Endothelial cell of umbilical vein (primary cell): ENCODE measurements at regions not wholly inside any gene's neighbourhood (a gene's known extent, or its start where the extent isn't known, plus 50 kb on each side); places are given as distances from the start of the nearest gene placed in this dataset.

Source experiments
- BruUV-seq: library from RNA; stranded (reverse); fragments of 400-500 nt; replicated peaks from 2 replicates; lab custom pipeline; 2021; lab: Mats Ljungman, UMichigan
- CTCF ChIA-PET: fragments of 300-600, 350-600 bp; sonication (Branson Sonifier 250); formaldehyde crosslinking; loops from one replicate; lab custom pipeline; 2021; ENCODE audit warnings: antibody characterized with exemption, inconsistent platforms; lab: Charles Lee
- POLR2A ChIA-PET: fragments of 300-600, 350-600 bp; sonication (Branson Sonifier 250); formaldehyde crosslinking; loops from one replicate; lab custom pipeline; 2021; ENCODE audit warnings: antibody characterized with exemption, inconsistent platforms; lab: Charles Lee
- DNase-seq: peaks from one replicate; pipeline ENCODE4 v3.0.0-alpha.2; 2011; ENCODE audit warnings: low read depth, low spot score
- FAIRE-seq: peaks from 2 replicates; lab custom pipeline; 2011; peaks lifted over from hg19 to GRCh38; lab: Jason Lieb, UNC
- H2AFZ ChIP-seq: 2 replicates; pipeline ENCODE4 v1.6.0; 2012; ENCODE audit warnings: low read depth, low read length, control low read depth, inconsistent platforms
- H3K27ac ChIP-seq: 2 replicates; pipeline ENCODE4 v1.5.1; 2011; ENCODE audit warnings: low read depth, mild to moderate bottlenecking, control low read depth, low read length, moderate library complexity; ENCODE audit not compliant: insufficient read depth
- H3K27me3 ChIP-seq, 2 experiments: 2 replicates each; pipeline versions ENCODE4 v1.6.0 to v1.6.1; 2011; ENCODE audit warnings: low read length in 2 of 2, mixed read lengths in 1 of 2; ENCODE audit not compliant: control insufficient read depth in 2 of 2, insufficient read depth in 2 of 2
- H3K36me3 ChIP-seq, 2 experiments: 2 replicates in 1 of 2; 3 replicates in 1 of 2; pipeline ENCODE4 v1.5.1; 2011; ENCODE audit warnings: low read length in 2 of 2, mild to moderate bottlenecking in 1 of 2, moderate library complexity in 1 of 2; ENCODE audit not compliant: control insufficient read depth in 2 of 2, insufficient read depth in 2 of 2; ENCODE audit errors: extremely low read depth in 1 of 2
- H3K4me1 ChIP-seq: 3 replicates; pipeline ENCODE4 v1.5.1; 2011; ENCODE audit warnings: mild to moderate bottlenecking, low read length; ENCODE audit not compliant: control insufficient read depth, insufficient read depth; ENCODE audit errors: extremely low read depth
- H3K4me2 ChIP-seq: 2 replicates; pipeline ENCODE4 v1.6.1; 2011; ENCODE audit warnings: low read length, control low read depth, mixed read lengths; ENCODE audit not compliant: insufficient read depth
- H3K4me3 ChIP-seq, 3 experiments: fragments of 200-600 bp in 1 of 3; sonication (generic), shearing (Covaris generic) in 1 of 3; replicated peaks in 1 of 3; 2 replicates each; pipeline ENCODE4 v1.5.1; 2011 to 2016; ENCODE audit warnings: control low read depth in 3 of 3, low read length in 3 of 3, mild to moderate bottlenecking in 2 of 3, inconsistent platforms in 1 of 3, low read depth in 1 of 3, moderate library complexity in 1 of 3; ENCODE audit not compliant: insufficient read depth in 1 of 3
- H3K79me2 ChIP-seq: 2 replicates; pipeline ENCODE4 v1.6.0; 2012; ENCODE audit warnings: low read length, inconsistent platforms; ENCODE audit not compliant: control insufficient read depth, insufficient read depth
- H3K9ac ChIP-seq: replicated peaks from 2 replicates; pipeline ENCODE3; 2011; ENCODE audit warnings: low read length, control low read depth; ENCODE audit not compliant: insufficient read depth; ENCODE audit errors: extremely low read depth
- H3K9me1 ChIP-seq: replicated peaks from 3 replicates; pipeline ENCODE4 v1.6.0; 2011; ENCODE audit warnings: mild to moderate bottlenecking, low read length; ENCODE audit not compliant: control insufficient read depth, insufficient read depth; ENCODE audit errors: extremely low read depth
- H3K9me3 ChIP-seq: replicated peaks from 2 replicates; pipeline ENCODE4 v1.5.1; 2012; ENCODE audit warnings: low read length, inconsistent platforms; ENCODE audit not compliant: control insufficient read depth, insufficient read depth
- H4K20me1 ChIP-seq: replicated peaks from 2 replicates; pipeline ENCODE3; 2011; ENCODE audit warnings: mild to moderate bottlenecking, low read length; ENCODE audit not compliant: control insufficient read depth, insufficient read depth; ENCODE audit errors: extremely low read depth
- EZH2 ChIP-seq: IDR thresholded peaks from 2 replicates; pipeline ENCODE4 v1.6.1; 2012; ENCODE audit warnings: borderline replicate concordance, low read depth, mild to moderate bottlenecking, moderate library complexity, low read length, inconsistent platforms; ENCODE audit not compliant: severe bottlenecking
- FOS ChIP-seq: IDR thresholded peaks from 2 replicates; pipeline ENCODE4 v1.6.1; 2011; ENCODE audit warnings: mild to moderate bottlenecking, low read length, moderate library complexity, borderline replicate concordance; ENCODE audit not compliant: insufficient read depth
- GATA2 ChIP-seq: IDR thresholded peaks from 2 replicates; pipeline ENCODE4 v1.7.0; 2011; ENCODE audit warnings: low read depth, mild to moderate bottlenecking, moderate library complexity, mixed read lengths, low read length; ENCODE audit not compliant: insufficient read length, insufficient read depth
- JUN ChIP-seq: IDR thresholded peaks from 2 replicates; pipeline ENCODE4 v1.6.1; 2011; ENCODE audit warnings: borderline replicate concordance, low read depth; ENCODE audit not compliant: insufficient read length, insufficient read depth
- POLR2A ChIP-seq: IDR thresholded peaks from 2 replicates; pipeline ENCODE4 v1.6.1; 2012; ENCODE audit warnings: low read depth, mild to moderate bottlenecking, control low read depth, low read length
- dilution Hi-C: fragments of 300-500 bp; cut with MboI; formaldehyde crosslinking; loops from one replicate; pipeline ENCODE4 v1.15.0; 2019; ENCODE audit warnings: low sequenced_read_pairs; ENCODE audit not compliant: extremely low pct_ligation_motif_present
- intact Hi-C: fragments of 100-400 bp; cut with micrococcal nuclease; formaldehyde crosslinking; loops from one replicate; pipeline ENCODE4 v1.10.0; 2022

GRCh38 chr7:19404912-19405329 lies 259.7 kb upstream of the FERD3L start:
- no peaks in the 10 kb centered on the region for H3K27me3 ChIP-seq
- no peak overlapping the region for H3K4me3 ChIP-seq
- no peaks in the 10 kb centered on the region for H3K79me2 ChIP-seq
- no peak overlapping the region for H3K27ac ChIP-seq
- TF ChIP-seq JUN (peak; percentile 30), FOS (peak; percentile 82), POLR2A (no peak), GATA2 (no peak)
- FAIRE-seq (peak; percentile 96), DNase-seq (peak; percentile 68)
- H3K9me1 ChIP-seq, result peaks cover 2% of the 10 kb centered on the region
- CTCF ChIA-PET, result no interaction called here
- no peaks in the 10 kb centered on the region for H3K36me3 ChIP-seq
- intact Hi-C loops (no loop called here), dilution Hi-C loops (no loop called here)
- POLR2A ChIA-PET, result no interaction called here
- H3K9me3 ChIP-seq, result no peaks in the 10 kb centered on the region
- peak overlapping the region; percentile 3 for H3K4me2 ChIP-seq
- peaks cover 3% of the 10 kb centered on the region for H3K4me1 ChIP-seq
- BruUV-seq, result no TSS peak
- H2AFZ ChIP-seq, result peak overlapping the region; percentile 63
- H4K20me1 ChIP-seq, result no peaks in the 10 kb centered on the region
- H3K9ac ChIP-seq, result no peak overlapping the region

- ChIA-PET CTCF (interaction anchor here (1.5 kb wide), 1 partner anchor 15 kb away, joined by 4 read pairs; no protein-coding TSS in a partner anchor), POLR2A (no interaction called here)
- Histone ChIP-seq H3K9ac (no peak overlapping the region), H3K4me3 (no peak overlapping the region), H4K20me1 (no peaks in the 10 kb centered on the region), H2AFZ (no peak overlapping the region), H3K9me1 (peaks cover 2% of the 10 kb centered on the region), H3K36me3 (no peaks in the 10 kb centered on the region), H3K4me2 (no peak overlapping the region), H3K27ac (no peak overlapping the region), H3K79me2 (no peaks in the 10 kb centered on the region), H3K9me3 (no peaks in the 10 kb centered on the region), H3K4me1 (peaks cover 3% of the 10 kb centered on the region), H3K27me3 (no peaks in the 10 kb centered on the region)
- no TSS peak for BruUV-seq
- intact Hi-C loops, result no loop called here
- DNase-seq (no peak), FAIRE-seq (no peak)
- dilution Hi-C loops, result no loop called here
- no peak for TF ChIP-seq EZH2
- peak; percentile 17 for TF ChIP-seq GATA2
These were observed 258.5 kb upstream of the FERD3L start for GRCh38 chr7:19403691-19404090.
